HG02571 (cell line): ENCODE measurements at regions not wholly inside any gene's neighbourhood (a gene's known extent, or its start where the extent isn't known, plus 50 kb on each side); places are given as distances from the start of the nearest gene placed in this dataset.
"Not testable (repeated sequence)": the region's sequence is repeated elsewhere in the genome, so short reads cannot be mapped to it uniquely, and the experiment has no call there.

Source experiments
- ATAC-seq: cut with Tn5 transposase; IDR thresholded peaks from one replicate; pipeline ENCODE4 v1.9.1; 2021; ENCODE audit warnings: mild to moderate bottlenecking, moderate library complexity; ENCODE audit not compliant: unreplicated experiment

GRCh38 chr11:11220786-11221185 is 132.3 kb downstream of the CSNK2A3 start:
- no peak for ATAC-seq

- ATAC-seq: no peak
These were observed 134.4 kb downstream of the CSNK2A3 start for GRCh38 chr11:11218629-11218986.

DNA sequence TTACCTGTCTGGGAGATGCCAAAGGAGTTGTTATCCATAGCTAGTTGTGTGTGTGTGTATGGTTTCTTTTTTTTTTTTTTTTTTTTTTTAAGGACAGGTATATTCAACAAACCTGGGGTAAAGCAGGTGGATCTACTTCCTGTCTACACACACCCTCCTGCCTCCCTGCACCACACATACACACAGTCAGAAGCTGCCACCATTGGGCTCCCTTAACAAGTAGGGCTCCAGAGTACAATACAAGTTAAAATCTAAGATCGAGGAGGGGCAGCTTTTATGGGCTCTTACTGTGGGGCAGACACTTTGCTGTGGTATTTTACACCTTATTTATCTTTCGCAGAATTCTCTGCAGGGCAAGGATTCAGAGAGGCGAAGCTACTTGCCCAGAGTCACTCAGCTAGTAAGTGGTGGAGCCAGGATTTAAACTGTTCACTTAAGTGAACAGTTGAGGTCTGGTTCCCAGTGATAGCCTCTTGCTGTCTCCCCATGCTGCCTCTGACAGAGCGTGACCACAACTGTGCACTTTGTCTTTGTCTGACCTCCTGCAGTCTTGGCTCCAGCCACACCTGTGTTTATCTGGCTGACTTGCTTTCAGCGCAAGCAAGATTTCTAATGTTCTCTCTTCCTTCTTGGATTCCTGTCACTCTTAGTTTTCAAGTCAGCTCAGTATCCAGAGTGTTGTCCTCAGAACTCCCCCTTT is 135.0 kb downstream of the CSNK2A3 start:
- ATAC-seq: no peak

DNA sequence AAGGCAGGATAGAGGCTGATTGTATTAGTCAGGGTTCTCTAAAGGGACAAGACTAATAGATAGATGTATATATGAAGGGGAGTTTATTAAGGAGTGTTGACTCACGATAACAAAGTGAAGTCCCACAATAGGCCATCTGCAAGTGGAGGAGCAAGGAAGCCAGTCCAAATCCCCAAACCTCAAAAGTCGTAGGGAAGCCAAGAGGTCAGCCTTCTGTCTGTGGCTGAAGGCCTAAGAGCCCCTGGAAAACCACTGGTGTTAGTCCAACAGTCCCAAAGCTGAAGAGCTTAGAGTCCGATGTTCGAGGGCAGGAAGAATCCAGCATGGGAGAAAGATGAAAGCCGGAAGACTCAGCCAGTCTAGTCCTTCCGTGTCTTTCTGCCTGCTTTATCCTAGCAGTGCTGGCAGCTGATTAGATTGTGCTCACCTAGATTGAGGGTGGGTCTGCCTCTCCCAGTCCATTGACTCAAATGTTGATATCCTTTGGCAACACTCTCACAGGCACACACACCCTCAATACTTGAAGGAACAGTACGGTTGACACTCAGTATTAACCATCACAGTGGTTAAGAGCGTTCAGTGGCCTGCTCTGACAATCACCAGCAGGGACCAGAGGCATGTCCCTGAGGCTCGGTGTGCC is 135.6 kb downstream of the CSNK2A3 start:
- ATAC-seq: no peak

DNA sequence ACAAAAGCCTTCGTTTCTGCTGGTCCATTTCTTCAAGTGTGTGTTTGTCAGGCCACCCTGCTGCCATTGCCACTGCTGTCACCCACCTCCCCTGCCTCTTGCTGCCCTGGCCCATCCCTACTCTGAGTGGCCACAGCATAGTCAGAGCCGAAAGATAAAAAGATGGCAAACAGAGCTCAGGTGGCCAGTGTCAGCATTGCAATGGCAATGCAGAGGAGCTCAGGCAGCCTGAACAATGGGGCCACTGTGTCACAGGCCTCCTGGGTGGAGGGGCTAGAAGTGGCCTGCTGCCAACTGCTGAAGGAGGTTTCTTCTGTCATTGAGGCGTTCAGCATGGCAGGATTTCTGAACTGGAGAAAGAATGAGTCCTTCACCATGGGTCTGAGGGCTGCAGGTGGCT is 137.1 kb downstream of the CSNK2A3 start:
- ATAC-seq: no peak

DNA sequence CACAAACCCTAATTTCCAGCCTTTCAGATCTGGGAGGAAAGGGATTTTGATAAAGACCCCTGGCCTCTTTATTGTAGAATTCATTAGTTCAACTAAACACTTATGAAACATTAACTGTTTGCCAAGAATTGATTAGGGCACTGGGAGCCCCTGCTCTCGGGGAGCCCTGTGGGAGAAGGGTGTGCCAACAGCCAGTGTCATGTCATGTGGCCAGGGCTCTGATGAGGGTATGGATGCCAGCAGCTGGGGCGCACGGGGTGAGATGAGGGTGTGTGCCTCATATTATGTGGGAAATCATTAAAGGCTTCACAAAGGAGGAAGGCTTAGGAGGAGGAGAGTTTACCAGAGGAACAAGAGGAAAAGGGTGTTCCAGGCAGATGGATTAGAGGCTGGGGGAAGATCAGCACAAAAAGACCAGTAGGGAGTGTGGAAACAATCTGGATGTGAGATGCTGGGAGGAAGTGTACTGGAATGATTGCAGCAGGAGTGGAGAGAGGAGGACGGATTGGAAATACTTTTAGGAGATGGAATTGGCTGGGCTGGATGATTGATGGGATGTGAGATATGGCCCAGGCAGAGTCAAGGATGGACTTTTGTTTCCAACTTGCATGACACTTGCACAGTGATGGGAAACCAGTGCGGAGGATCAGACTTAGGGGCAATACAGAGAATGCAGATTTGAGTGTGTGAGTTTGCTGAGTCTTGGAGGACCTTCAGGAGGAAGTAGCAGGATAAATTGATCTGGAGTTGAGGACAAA is 137.8 kb downstream of the CSNK2A3 start:
- ATAC-seq: no peak

- no peak for ATAC-seq
These were observed 139.9 kb downstream of the CSNK2A3 start for GRCh38 chr11:11213117-11213516.

- ATAC-seq: no peak
These were observed 141.2 kb downstream of the CSNK2A3 start for GRCh38 chr11:11211888-11212287.

DNA sequence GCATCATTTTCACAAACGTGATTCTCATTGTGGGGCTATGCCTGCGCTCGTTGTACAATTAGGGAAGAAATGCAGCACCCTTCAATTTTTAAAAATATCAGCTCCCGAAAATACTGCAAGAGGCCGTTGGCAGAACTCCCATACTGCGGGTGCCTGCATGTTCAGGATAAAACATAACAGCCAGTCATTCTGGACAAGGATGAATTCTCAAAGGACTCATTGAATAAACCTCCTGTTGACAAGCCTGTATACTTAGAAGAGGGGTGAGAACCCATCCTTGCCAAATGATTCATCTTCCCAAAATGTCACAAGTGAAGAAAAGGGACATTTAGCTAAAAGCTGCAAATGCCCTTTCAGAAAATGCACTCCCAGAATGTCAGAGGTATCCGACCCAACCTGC is 141.9 kb downstream of the CSNK2A3 start:
- no peak for ATAC-seq

DNA sequence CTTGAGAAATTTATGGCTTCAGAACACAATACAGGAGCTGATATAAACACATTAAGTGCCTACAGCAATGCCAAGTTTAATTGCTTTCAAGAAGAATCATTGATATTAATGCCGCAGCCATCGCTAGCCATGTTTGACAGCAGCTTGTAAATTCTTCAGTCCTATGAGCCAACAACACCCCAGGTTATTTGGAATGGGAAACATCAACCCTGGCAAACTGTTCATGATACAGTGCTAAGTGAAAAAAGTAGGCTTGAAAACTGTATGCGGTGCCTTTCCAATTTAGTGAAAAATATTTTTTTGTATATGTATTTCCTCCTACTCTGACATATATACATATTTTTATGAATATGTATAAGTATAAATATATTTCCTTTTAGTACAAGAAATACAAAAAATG is 142.6 kb downstream of the CSNK2A3 start:
- no peak for ATAC-seq

- no peak for ATAC-seq
These were observed 143.1 kb downstream of the CSNK2A3 start for GRCh38 chr11:11209967-11210366.

GRCh38 chr11:11208994-11209393 is 144.1 kb downstream of the CSNK2A3 start:
- no peak for ATAC-seq

GRCh38 chr11:11207428-11207827 is 145.6 kb downstream of the CSNK2A3 start:
- ATAC-seq: no peak

GRCh38 chr11:11206484-11206883 is 146.6 kb downstream of the CSNK2A3 start:
- no peak for ATAC-seq

DNA sequence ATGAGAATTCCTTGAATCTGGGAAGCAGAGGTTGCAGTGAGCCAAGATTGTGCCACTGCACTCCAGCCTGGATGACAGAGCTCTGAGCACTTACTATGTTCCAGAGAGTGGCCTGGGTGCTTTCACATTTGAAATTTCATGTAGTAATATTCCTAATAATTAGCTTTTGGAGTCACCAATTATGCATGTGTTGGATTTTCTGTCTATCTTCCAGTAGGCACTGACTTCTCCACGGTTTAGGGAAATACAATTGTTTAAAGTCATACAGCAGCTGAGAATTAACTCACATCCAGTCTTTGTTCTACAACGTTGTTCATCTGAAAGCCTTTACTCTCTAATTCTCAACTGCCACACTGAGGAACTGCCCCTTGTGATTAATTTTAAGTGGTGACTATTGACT is 150.2 kb downstream of the CSNK2A3 start:
- ATAC-seq: no peak

GRCh38 chr11:11201302-11201701 is 151.7 kb downstream of the CSNK2A3 start:
- not testable (repeated sequence) for ATAC-seq

GRCh38 chr11:11192541-11192940 is 160.5 kb downstream of the CSNK2A3 start:
- no peak for ATAC-seq

DNA sequence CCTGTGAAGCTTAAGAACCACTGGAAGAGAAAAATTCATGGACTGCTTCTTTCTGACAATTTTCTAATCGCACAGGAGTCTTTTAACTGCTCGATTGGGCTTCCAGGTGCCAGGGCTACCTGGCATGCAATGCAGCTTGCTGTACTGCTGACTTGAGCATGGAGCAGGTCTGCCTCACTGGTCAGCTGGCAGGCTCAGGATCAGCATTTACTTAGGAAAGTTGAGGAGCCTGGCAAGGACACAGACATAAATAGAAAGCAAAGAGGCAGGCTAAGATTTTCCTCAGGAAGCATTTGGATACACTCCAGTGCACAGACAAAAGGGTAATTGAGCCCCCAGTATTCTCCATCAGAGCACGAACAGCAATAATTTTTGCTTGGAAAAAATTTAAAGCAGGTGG is 163.5 kb downstream of the CSNK2A3 start:
- ATAC-seq: no peak

DNA sequence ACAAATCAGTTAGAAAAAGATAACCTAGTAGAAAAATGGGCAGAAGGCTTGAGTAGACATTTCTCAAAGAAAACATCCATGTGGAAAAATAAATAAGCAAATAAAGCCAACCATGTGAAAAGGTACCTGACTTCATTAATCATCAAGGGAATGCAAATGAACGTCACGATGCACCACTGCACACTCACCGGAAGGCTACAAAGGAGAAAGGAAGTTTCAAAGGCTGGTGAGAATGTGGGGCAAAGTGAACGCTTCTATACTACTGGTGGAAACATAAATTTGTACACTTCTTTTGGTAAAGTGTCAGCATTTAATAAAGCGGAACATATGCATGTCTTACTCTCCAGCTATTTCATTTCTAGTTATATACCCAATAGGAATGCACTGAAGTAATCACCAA is 166.8 kb downstream of the CSNK2A3 start:
- ATAC-seq: no peak

DNA sequence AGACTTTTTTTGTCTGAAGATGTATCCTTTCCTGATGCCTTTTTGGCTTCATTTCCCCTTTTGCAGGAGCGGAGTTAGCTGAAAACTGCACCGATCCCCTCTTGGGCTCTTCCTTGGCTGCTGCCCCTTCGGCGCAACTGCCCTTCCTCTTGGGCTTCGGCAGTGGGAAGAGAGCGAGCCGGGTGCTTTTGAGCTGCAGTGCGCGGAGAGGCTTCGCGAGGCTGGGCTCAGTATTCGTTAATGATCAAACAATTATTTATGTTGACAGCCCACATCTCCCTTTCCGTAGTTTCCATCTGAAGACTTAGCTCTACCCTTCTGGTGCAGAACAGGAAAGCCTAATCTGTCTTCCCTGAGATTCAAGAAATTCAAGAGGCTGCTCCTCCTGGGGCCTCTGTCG is 170.8 kb downstream of the CSNK2A3 start:
- ATAC-seq: no peak

DNA sequence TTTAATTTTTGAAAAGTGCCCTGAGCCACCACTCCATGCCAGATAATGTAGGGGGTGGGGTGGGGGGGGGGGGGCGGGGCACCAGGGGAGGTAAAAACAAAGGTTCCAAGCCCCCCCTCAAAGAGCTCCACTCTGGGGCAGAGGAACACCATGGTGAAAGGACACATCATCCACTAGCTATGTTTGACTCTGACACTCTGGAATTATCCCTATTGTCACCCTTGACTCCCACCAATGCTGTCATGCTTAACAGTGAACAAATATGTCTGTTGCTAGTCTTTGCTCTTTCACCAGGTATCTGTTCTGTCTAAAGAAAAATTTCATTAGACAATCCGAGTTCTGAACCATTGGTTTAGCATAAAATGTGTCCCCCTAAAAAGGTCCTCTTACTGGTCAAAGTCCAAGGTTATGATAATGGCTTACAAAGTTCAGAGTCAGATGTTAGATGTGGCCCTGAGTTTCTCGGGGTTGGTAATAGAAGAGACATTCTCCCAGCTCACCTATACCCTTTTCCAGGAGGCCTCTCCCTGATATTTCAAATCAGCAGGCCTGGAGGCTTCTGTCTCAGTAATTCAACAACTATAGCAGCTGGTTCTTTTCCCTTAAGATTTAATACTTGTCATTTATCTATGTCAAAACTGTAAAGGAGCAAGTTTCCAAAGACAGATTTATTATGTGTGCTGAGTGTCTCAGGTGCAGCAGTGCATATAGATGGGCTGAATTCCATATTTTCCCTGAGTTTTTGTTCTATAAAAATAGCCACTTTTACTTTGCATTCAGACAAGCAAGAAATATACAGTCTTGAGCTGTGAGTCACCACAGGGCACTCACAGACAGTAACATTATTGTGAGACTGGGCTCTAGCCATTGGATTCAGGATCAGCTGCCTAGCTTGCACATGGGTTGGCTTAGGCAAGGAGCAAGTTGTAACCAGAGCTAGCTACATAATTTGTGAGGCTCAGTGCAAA is 174.1 kb downstream of the CSNK2A3 start:
- no peak for ATAC-seq
